ENCODE measurements at regions not wholly inside any gene's neighbourhood (a gene's known extent, or its start where the extent isn't known, plus 50 kb on each side); places are given as distances from the start of the nearest gene placed in this dataset.

DNA sequence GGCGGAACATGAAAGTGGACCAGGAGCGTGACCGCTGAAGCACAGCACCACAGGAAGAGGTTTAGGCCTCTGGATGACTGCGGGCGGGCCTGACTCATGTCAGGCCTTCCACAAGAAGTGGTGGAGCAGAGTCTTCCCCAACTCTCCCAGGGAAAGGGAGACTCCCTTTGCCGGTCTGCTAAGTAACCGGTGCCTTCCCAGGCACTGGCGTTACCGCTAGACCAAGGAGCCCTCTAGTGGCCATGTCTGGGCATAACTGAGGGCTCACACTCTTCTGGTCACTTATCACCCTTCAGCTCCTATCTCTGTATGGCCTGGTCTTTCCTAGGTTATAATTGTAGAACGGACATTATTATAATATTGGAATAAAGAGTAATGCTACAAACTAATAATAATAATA, 1931.9 kb downstream of the TP53TG3F start:
- DNase-seq (ENCODE audit: low read depth): peak; percentile 9

GRCh38 chr16:35398180-35398579, 1938.8 kb downstream of the TP53TG3F start:
- DNase-seq (ENCODE audit: low read depth): no peak

DNA sequence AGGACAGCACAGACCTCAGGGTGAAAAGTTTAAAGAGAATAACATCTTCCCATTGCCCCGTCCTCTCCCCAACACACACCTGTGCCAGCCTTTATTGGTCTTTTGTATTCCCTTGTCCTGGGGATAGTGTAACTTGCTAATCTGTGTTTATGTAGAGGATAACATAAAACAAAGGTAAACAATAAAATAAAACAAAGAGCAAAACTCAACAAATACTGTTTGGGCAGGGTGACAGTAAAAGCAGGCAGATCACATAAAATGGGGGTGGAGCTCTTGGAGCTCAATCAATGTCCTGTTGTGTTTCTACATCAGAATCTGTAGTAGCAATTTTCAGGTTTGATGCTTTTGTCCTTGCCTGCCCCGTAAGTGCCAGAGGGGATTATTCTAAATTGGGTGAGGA, 1939.7 kb downstream of the TP53TG3F start:
- DNase-seq (ENCODE audit: low read depth): no peak

DNA sequence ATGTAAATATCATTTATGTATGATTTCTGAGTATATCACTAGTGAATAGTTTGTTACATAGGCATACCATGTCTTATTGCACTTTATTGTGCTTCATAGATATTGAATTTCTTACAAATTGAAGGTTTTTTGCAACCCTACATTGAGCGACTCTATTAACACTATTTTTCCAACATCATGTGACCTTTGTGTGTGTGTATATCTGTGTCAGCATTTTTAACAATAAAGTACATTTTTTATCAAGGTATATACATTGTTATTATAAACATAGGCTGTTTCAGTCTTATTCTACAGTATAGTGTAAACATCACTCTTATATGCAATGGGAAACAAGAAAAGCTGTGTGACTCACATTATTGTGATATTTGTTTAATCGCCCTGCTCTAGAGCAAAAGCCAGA, 1944.9 kb downstream of the TP53TG3F start:
- DNase-seq (ENCODE audit: low read depth): no peak

GRCh38 chr16:35405526-35405925, 1946.1 kb downstream of the TP53TG3F start:
- no peak for DNase-seq (ENCODE audit: low read depth)

GRCh38 chr16:35409503-35409902, 1950.1 kb downstream of the TP53TG3F start:
- no peak for DNase-seq (ENCODE audit: low read depth)

DNA sequence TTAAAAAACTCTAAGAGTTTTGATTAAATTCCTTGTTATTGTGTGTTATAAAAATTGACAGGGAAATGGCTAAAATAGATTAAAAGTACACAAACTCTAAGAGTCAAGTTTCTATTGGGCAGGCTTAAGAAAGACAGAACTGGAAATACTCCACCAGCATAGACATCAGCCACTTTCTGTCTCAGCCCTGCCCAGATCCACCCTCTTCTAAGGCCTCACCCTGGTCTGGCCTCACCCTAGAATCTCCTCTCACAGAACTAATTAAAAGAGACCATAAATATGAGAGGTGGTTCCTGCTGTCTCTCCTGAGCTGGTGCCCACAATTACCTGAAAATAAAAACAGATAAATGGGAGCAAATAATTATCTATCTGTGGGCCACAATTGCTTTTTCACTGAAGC, 1951.0 kb downstream of the TP53TG3F start:
- DNase-seq (ENCODE audit: low read depth): no peak

DNA sequence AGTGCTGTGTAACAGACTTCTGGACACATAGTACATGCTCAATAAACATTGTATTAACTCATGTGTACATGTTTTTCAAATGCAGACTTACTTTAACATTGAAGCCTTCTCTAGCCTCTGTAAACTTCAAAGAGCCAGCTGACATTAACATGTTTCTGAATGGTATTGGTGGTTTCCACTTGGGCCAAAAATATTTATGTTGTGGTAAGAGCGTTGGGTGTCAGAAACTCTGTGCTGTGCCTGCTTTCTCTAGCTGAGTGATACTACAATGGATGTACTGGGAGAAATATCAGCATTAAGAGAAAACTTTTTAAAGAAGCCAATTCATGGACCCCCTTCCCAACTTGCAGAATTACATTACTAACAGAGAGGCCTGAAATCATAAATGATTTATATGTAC, 1951.7 kb downstream of the TP53TG3F start:
- DNase-seq (ENCODE audit: low read depth): no peak

DNA sequence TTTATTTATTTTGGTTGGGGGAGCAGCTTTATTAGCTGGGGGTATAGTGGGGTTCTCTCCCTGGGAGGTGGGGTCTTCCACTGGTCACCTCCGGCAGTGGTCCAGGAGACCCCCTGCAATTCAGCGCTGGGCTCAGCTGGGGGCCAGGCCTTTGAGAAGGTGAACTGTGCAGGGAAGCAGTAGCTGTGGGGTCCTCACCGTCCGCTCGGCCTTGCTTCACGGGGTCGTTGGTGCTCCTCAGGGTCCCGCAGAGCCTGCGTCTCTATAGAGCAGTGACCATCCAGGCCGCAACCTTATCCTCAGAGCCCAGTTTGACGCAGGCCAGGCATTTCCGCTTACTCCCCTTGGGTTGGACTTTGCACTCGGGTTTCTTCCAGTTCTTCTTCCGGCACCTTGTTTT, 1954.7 kb downstream of the TP53TG3F start:
- DNase-seq (ENCODE audit: low read depth): no peak

GRCh38 chr16:35414563-35414962, 1955.2 kb downstream of the TP53TG3F start:
- no peak for DNase-seq (ENCODE audit: low read depth)

- no peak for DNase-seq (ENCODE audit: low read depth)
Observed at GRCh38 chr16:35425270-35425669, 1965.9 kb downstream of the TP53TG3F start.

DNA sequence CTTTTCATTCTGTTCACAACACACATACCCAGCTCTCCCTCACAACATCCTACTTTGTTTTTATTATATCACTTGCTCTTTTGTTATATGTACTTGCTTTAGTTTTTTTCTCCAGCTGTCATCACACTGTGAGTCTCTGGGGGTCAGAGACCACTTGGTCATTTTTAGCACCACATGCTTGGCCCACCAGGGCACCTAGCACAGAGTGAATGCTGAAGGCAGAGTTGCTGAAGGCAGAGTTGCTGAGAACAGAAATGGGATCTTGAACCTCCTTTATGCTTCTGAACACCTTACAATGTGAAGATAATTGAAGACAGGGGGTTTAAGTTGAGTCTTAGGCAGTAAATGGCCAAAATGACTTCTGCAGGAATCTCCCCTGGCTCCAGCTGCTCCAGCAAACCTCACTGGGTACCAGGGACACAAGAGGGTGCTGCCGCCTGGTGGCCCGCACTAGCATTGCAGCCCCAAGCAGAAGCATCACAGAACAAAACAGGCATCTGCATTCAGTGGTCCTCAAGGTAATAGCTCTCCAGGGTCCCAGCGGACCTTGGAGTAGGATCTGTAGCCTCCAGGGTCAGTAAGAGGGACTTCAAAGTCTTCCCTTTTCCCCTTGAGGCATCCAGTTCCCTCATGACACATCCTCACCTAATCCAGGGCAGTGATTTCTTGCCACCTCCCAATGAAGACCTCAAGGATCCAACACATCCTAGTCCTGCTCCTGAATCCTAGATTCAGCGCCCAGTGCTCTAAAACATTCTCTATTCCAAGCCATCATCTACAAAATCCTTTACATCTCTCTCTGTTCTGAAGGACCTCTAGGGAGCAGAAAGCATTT, 1972.6 kb downstream of the TP53TG3F start:
- no peak for DNase-seq (ENCODE audit: low read depth)

DNA sequence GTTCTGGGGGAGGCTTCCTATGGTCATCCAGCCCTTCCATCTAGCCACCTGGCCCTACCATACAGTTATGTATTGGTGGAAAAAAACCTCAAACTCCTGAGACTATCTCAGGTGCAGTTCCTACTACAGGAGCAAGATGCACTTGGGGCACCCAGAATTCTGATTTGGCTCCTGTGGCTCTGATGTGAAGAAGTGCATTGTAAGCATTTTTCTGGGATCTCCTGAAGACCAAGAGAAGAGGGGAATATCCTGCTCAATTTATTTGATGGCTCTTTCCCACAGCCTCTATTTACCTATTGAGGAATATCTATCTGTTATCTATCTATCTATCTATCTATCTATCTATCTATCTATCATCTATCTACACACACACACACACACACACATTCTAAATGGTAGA, 1981.5 kb downstream of the TP53TG3F start:
- DNase-seq (ENCODE audit: low read depth): no peak

DNA sequence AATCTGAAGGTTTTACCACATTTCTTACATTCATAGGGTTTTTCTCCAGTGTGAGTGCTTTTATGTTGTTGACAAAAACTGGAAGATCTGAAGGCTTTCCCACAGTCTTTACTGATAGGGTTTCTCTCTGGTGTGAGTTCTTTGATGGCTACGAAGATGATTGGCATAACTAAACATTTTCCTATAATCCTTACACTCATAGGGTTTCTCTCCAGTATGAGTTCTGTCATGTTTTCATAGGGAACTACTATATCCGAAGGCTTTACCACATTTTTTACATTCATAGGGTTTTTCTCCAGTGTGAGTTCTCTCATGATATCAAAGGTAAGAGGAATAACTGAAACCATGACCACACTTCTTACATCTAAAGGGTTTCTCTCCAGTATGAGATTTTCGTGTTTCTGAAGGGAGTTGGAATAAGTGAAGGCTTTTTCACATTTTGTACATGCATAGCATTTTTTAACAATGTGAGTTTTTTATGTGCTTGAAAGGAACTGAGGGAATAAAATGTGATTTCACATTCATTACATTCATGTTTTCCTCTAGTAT, 1987.7 kb downstream of the TP53TG3F start:
- DNase-seq (ENCODE audit: low read depth): no peak

GRCh38 chr16:35449663-35450062, 1990.3 kb downstream of the TP53TG3F start:
- DNase-seq (ENCODE audit: low read depth): no peak

DNA sequence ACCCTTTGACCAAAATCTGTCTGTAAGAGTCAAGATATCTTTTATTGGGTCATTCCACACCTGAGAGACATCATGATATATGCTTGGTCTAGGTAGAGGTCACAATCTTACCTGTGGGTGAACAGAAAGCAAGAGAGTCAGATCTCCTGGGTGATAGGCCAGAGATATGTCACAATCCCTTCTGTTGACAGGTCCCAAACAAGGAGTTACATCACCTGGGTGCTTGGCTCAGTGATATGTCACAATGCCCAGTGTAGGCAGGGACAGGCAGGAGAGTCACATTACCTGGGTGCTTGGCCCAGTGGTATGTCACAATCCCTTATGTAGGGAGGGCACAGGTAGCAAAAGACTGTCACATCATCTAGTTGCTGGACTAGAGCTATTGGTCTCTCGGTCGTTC, 1991.2 kb downstream of the TP53TG3F start:
- no peak for DNase-seq (ENCODE audit: low read depth)

DNA sequence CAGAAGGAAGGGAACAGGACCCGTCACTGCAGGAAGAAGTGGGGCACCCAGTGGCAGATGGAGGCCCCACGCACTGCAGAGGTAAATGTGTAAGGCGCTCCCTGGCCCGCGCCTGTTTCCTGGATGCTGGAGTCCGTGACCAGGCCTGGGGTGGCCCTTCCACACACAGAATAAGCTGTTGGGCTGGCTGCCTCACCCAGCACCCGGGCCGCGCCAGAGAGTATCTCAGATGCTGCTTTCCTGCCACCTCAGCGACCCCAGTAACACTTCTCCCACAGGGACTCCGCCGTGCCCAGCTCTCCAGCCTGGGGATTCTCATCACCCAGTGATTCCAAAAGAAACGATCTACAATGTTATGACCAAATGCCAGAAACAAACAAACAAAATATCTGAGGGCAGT, 1993.1 kb downstream of the TP53TG3F start:
- no peak for DNase-seq (ENCODE audit: low read depth)

GRCh38 chr16:35463358-35463757, 2003.9 kb downstream of the TP53TG3F start:
- DNase-seq (ENCODE audit: low read depth): no peak

GRCh38 chr16:35480361-35480760, 2020.9 kb downstream of the TP53TG3F start:
- no peak for DNase-seq (ENCODE audit: low read depth)

DNA sequence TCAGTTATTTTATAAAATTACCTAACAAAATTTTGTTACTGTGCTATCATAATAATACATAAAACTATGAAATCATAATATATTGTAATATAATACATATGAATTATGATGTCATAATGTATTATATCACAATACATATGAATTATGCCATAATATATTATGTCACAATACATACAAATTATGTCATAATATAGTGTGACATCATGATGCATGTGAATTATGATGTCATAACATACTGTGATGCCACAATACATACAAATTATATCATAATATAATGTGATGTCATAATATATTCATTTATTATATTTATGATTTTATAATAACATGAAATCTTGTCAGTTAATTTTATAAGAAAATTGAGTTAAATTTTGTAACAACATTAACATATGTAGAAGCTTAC, 2021.6 kb downstream of the TP53TG3F start:
- no peak for DNase-seq (ENCODE audit: low read depth)

DNA sequence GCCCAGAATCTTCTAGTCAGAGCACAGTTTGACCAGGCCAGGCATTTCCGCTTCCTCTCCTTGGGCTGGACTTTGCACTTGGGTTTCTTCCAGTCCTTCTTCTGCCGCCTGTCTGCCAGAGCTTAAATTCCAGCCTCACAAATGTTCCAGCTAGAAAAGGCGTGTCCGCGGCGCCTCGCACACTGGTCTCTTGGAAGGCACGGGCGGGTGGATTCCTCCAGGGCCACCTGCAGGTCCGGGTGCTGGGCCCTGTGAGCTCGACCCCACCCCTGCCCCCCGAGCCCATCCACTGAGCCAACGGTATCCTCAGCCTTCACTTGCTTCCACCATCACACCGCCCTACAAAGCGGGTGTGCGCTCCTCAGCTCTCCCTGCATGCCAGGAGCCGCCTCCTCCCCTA, 2026.5 kb downstream of the TP53TG3F start:
- no peak for DNase-seq (ENCODE audit: low read depth)

DNA sequence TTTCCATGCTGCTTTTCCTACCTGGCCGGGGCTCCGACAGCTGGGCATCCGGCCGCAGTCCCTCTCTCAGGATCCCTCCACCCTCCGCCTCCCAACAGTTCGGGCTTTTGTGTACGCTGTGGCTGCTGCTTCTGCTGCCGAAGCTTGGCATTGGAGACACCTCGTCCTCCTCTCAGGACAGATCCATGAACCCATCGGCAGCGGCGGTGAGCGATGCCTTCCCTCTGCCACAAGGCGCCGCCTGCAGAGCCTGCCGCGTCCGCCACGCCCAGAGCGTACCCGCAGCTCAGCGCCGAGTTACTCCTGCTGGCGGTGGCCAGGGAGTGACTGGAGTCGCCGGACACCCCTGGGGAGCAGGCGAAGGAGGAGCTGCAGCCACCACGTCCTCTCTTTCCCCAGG, 2032.8 kb downstream of the TP53TG3F start:
- DNase-seq (ENCODE audit: low read depth): no peak

GRCh38 chr16:35497399-35497798, 2038.0 kb downstream of the TP53TG3F start:
- no peak for DNase-seq (ENCODE audit: low read depth)
